Inflammatory macrophage treated with lipopolysaccharide for 4 hours (primary cell): ENCODE measurements at regions not wholly inside any gene's neighbourhood (a gene's known extent, or its start where the extent isn't known, plus 50 kb on each side); places are given as distances from the start of the nearest gene placed in this dataset.
"Not testable (repeated sequence)": the region's sequence is repeated elsewhere in the genome, so short reads cannot be mapped to it uniquely, and the experiment has no call there.

Source experiments
- DNase-seq: peaks from one replicate; pipeline ENCODE4 v3.0.0-alpha.2; 2020

- no peak for DNase-seq
Observed at GRCh38 chr17:64771980-64772844, 110.1 kb upstream of the SMURF2 start.

GRCh38 chr17:64769712-64770111, 107.6 kb upstream of the SMURF2 start:
- DNase-seq = no peak

- no peak for DNase-seq
Observed at GRCh38 chr17:64767269-64767997, 105.3 kb upstream of the SMURF2 start.

GRCh38 chr17:64765191-64765889, 103.2 kb upstream of the SMURF2 start:
- DNase-seq = no peak

DNA sequence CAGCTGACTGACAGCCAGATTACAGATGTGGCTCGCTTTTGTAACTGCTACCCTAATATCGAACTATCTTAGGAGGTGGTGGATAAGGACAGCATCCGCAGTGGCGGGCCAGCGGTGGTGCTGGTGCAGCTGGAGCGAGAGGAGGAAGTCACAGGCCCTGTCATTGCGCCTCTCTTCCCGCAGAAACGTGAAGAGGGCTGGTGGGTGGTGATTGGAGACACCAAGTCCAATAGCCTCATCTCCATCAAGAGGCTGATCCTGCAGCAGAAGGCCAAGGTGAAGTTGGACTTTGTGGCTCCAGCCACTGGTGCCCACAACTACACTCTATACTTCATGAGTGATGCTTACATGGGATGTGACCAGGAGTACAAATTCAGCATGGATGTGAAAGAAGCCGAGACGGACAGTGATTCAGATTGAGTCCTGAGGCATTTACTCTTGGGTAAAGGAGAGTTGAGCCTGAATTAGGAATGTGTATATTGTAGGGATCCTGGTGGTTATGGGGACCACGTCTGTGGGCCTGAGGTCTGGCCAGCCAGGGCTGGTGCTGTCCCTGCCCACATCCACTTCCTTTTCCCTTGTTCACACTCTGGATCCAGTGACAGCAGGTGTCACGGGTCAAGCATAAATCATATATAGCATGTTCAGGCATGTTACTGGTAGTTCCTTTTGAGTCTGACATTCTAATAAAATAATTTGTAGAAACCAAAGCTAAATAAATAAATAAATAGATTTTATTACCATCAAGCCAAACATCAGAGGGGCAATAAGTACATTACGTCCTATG, 89.0 kb upstream of the SMURF2 start:
- no peak for DNase-seq

DNA sequence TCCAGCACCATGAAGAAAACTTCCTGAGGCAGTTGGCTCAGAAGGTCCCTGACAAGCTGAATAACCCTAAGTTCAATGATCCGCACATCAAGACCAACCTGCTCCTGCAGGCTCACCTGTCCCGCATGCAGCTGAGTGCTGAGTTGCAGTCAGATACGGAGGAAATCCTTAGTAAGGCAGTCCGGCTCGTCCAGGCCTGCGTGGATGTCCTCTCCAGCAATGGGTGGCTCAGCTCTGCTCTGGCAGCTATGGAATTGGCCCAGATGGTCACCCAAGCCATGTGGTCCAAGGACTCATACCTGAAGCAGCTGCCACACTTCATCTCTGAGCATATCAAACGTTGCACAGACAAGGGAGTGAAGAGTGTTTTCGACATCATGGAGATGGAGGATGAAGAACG, 88.4 kb upstream of the SMURF2 start:
- DNase-seq = no peak

DNA sequence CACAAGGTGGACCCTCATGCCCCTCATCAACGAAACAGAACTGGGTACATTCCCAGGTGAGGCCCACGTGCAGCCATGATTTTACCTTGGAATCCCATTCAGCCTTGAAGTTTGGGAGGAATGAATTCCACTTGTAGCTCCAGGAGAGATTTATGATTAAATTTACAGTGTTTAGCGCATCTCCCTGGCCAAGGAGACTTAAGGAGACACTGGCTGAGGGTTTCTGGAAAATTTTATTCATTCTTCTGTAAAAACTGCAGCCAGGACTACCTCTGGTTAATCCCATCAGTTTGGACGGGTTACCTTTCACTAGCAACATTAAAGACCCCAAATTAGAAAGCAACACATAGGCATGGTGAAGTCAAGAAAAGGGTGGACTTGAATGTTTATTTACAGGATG, 87.2 kb upstream of the SMURF2 start:
- no peak for DNase-seq

DNA sequence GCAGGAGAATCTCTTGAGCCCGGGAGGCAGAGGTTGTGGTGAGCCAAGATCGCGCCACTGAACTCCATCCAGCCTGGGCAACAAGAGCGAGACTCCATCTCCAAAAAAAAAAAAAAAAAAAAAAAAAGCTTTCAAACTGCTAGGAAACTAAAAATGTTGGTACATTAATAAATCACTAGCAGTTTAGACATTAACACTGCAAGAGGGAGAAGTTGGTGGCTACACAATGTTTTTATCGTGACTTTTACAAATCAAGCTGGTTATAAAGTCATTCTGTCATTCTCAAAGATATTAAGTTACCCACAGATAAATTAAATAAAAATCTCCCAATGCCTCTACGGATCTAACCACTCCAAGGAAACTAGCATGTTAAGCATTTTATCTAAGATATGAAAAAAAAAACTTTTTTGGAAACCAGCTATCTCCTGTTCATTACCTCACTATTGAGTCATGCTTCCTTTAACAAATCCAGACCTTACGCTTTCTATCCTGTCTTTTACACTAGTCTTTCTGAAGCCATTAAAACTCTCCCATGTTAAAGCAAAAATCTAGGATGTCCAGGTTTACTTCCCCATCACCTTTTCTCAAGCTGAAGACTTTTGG, 85.9 kb upstream of the SMURF2 start:
- DNase-seq = peak; percentile 16

DNA sequence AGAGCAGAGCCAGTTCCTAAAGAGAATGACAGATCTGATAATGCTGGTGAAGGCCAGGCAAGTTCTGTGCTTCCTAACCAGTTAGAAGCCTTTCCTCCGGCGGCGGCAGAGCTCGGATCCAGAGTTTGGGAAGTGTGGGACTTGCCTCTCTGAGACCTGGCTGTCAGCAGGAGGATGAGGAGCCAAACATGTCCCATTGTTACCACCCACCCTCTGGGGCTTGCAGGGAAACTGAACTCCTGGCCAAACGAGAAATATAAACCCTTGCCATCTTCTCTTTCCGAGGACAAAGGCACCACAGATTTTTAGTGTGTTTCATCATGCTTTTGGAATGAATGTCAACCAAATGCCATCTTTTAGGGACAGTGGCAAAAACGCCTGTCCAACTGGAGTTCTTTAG, 80.2 kb upstream of the SMURF2 start:
- no peak for DNase-seq

DNA sequence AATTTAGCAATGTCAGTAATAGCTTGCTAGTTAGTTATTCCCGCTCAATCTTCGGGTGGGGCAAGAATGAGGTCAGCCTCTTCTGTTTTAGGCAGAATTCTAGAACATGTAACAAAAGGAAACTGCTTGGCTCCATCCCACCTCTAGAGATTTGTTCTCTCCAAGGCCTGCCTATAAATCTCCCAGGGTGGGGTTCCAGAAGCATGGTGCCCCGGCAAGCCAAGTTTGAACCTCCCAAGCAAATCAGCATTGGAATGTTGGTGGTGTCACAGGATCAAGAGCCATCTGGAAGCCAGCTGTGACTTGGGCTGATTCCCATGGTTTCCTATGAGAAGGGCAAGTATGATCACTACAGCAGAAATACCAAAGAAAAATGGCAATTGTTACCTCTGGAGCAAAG, 79.8 kb upstream of the SMURF2 start:
- peak; percentile 51 for DNase-seq

- DNase-seq = peak; percentile 88
Observed at GRCh38 chr17:64741038-64741641, 79.0 kb upstream of the SMURF2 start.

DNA sequence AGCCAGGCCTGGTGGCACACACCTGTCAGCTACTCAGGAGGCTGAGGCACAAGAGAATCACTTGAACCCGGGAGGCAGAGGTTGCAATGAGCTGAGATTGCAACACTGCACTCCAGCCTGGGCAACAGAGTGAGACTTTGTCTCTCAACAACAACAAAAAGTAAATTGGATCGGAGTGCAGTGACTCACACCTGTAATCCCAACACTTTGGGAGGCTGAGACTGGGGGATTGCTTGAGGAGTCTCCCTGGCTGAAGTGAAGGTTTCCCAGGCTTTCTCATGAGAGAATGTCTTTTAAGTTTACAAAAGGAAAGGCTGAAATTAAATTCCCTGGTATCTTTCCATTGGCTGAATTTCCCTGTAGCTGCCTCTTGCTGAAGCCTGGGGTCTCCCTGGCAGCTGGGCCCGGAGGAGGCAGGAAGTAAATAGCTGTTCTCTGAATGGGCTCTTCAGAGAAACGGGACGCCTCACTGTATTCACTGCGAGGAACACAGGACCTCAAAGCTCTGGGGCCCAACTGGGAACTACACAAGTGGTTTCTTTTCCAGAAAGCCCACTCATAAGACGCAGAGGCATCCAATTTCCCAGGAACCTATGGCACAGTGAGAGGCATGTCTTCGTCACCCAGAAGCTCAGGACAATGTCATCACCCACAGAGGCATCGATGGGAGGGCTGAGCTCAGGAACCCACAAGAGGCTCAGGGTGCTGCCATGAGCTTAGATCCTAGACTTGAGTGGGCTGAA, 77.4 kb upstream of the SMURF2 start:
- peak; percentile 73 for DNase-seq

GRCh38 chr17:64736804-64737492, 74.8 kb upstream of the SMURF2 start:
- DNase-seq = peak; percentile 61

DNA sequence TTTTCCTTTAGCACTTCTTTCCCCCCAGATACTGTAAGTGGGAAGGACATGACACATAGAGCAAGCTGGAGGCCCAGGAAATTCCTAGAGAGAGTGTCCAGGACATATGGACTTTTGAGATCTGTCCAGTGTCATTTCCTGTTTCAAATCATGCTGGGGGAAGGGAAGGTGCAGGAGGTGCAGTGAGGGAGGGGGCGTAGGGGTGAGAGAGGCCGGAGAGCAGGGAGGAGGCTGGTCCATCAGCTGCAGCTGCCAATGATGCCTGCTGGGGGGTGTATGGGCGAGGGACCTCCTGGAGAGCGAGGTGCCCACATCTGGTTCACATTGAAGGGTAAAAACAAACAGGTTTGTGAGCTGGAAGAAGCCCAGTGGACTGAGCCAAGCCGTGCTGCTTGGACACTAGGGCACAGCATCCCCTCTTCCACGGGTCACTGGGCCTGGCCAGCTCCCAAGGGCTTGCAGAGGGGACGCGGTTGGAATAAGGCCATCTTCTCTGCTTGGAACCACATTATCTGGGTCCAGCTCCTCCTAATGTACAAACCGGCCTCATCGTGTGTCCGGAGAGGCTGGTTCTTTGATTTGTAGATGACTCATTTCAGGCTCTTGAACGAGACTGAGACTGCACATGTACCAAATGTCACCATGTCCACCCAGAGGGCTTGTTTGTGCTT, 70.4 kb upstream of the SMURF2 start:
- no peak for DNase-seq

DNA sequence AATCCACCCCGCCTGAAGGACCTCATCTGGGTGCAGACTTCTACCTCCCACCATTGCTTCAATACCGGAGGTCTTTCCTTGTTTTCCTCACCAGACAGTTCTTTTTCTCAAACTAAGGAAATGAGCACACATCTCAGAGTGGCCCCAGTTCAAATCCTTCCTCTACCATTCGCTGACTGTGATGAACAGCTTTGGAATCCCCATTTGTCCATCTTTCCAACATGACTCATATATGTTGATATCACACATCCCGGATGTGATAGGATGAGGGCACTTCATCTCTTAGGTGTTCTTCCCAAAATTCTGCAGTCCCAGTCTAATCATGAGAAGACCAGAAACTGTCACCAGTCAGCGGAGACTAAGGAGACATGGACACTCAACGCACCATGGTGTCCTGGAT, 67.9 kb upstream of the SMURF2 start:
- DNase-seq = not testable (repeated sequence)

GRCh38 chr17:64729201-64729600, 67.1 kb upstream of the SMURF2 start:
- DNase-seq = no peak

DNA sequence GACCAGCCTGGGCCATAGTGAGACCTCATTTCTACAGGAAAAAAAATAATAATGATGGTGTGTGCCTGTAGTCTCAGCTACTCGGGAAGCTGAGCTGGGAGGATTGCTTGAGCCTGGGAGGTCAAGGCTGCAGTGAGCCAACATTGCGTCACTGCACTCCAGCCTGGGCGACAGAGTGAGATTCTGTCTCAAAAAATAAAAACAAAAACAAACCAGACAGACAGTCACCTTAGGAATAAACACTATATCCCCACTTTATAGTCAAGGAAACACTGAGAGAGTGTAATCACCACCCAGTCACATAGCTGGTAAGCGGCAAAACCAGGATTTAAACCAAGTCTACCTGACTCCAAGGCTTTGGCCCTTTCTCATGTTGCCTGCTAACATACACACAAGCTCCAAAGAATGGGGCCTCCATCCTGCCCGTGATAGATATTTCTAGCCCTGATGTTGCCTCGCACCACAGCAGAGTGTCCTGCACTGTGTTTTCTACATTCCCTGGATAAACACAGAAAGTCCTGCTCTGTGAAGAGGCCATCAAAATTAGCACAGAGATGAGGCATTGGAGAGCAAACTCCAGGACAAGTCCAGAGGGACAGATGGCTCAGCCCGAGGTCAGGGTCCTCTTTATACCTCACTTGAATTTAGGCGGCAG, 66.1 kb upstream of the SMURF2 start:
- DNase-seq = no peak

DNA sequence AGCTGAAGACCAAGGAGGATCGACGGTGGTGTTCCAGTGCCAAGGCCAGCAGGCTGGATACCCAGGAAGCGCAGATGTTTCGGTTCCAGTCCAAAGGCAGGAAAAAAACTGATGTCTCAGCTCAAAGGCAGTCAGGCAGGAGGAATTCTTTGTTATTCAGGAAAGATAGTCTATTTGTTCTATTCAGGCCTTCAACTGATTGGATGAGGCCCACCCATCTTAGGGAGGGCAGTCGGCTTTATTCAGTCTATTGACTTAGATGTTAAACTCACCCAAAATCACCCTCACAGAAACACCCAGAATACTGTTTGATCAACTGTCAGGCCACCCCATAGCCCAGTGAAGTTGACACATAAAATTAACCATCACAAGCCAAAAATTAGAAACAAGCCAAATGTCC, 63.9 kb upstream of the SMURF2 start:
- not testable (repeated sequence) for DNase-seq

DNA sequence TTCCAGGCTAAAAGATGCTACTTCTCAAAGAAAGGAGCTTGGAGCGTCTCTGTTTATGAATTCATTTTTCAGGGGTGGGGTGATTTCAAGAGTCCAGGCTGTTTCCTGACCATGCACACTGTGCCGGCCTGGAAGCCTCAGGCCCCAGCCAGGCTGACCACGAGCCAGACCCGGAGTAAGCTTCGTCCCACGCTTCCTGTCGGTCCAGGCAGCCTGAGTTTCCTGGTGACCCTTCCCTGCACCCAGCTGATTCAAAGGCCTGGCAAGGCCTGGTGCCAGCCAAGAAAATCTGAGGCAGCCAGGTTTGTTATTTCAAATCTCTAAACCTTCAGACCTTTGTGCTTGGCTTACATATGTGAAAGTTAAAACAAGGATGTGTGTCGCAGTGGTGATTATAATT, 62.1 kb upstream of the SMURF2 start:
- DNase-seq = peak; percentile 13
